DOHH2 (cell line): ENCODE measurements at regions not wholly inside any gene's neighbourhood (a gene's known extent, or its start where the extent isn't known, plus 50 kb on each side); places are given as distances from the start of the nearest gene placed in this dataset.
"Not testable (repeated sequence)": the region's sequence is repeated elsewhere in the genome, so short reads cannot be mapped to it uniquely, and the experiment has no call there.

ENCODE experiments used
- H3F3A ChIP-seq: fragments of 200-600 bp; sonication (generic), shearing (Covaris generic); 2 replicates; pipeline ENCODE4 v1.6.0; 2016; ENCODE audit warnings: antibody characterized with exemption, mild to moderate bottlenecking; ENCODE audit not compliant: control insufficient read depth, insufficient read depth
- H3K27ac ChIP-seq: fragments of 200-600 bp; sonication (generic); 2 replicates; pipeline ENCODE4 v1.5.1; 2014; ENCODE audit warnings: low read depth, mild to moderate bottlenecking, low read length, moderate library complexity
- H3K27me3 ChIP-seq: fragments of 200-600 bp; sonication (generic); 2 replicates; pipeline ENCODE4 v1.6.1; 2014; ENCODE audit warnings: mild to moderate bottlenecking, low read length, mixed read lengths; ENCODE audit not compliant: control insufficient read depth
- H3K36me3 ChIP-seq: fragments of 200-600 bp; sonication (generic); 2 replicates; pipeline ENCODE4 v1.6.1; 2014; ENCODE audit warnings: mild to moderate bottlenecking, low read length, moderate library complexity, mixed read lengths; ENCODE audit not compliant: control insufficient read depth
- H3K4me1 ChIP-seq: fragments of 200-600 bp; sonication (generic); 2 replicates; pipeline ENCODE4 v1.6.1; 2014; ENCODE audit warnings: mild to moderate bottlenecking, low read length, mixed read lengths; ENCODE audit not compliant: control insufficient read depth
- H3K4me2 ChIP-seq: fragments of 200-600 bp; sonication (generic); 2 replicates; pipeline ENCODE4 v1.6.0; 2014; ENCODE audit warnings: mild to moderate bottlenecking, low read length, moderate library complexity
- H3K4me3 ChIP-seq: fragments of 200-600 bp; sonication (generic); 2 replicates; pipeline ENCODE4 v1.5.1; 2014; ENCODE audit warnings: mild to moderate bottlenecking, low read length, mixed read lengths
- H3K79me2 ChIP-seq: fragments of 200-600 bp; sonication (generic); 2 replicates; pipeline ENCODE4 v1.6.1; 2014; ENCODE audit warnings: mild to moderate bottlenecking, low read length, mixed read lengths; ENCODE audit not compliant: control insufficient read depth
- H3K9me2 ChIP-seq: fragments of 200-600 bp; sonication (generic); replicated peaks from 2 replicates; pipeline ENCODE4 v1.6.1; 2014; ENCODE audit warnings: mild to moderate bottlenecking, low read length, mixed read lengths; ENCODE audit not compliant: control insufficient read depth
- H3K9me3 ChIP-seq: fragments of 200-600 bp; sonication (generic); 2 replicates; pipeline ENCODE4 v1.6.1; 2014; ENCODE audit warnings: antibody characterized with exemption, low read length, mixed read lengths; ENCODE audit not compliant: control insufficient read depth, insufficient read depth
- H4K20me1 ChIP-seq: fragments of 200-600 bp; sonication (generic); 2 replicates; pipeline ENCODE4 v1.6.0; 2014; ENCODE audit warnings: low read depth, mild to moderate bottlenecking, antibody characterized with exemption, low read length, moderate library complexity; ENCODE audit not compliant: control insufficient read depth, insufficient read depth
- CTCF ChIP-seq: fragments of 200-600 bp; sonication (generic); IDR thresholded peaks from one replicate; pipeline ENCODE4 v1.5.1; 2014; ENCODE audit warnings: antibody characterized with exemption, mild to moderate bottlenecking, low read depth, low read length; ENCODE audit not compliant: poor library complexity, severe bottlenecking
- EZH2phosphoT487 ChIP-seq: fragments of 200-600 bp; sonication (generic); IDR thresholded peaks from 2 replicates; pipeline ENCODE4 v1.6.1; 2017; ENCODE audit warnings: borderline replicate concordance, mild to moderate bottlenecking, antibody characterized with exemption, low read length, moderate library complexity, mixed read lengths

- Histone ChIP-seq H3K27ac (no peak overlapping the region), H3K27me3 (no peaks in the 10 kb centered on the region), H3K4me1 (no peaks in the 10 kb centered on the region), H3K36me3 (no peaks in the 10 kb centered on the region), H3K4me2 (no peak overlapping the region), H3K79me2 (no peaks in the 10 kb centered on the region), H4K20me1 (no peaks in the 10 kb centered on the region), H3K9me2 (no peaks in the 10 kb centered on the region), H3K4me3 (no peak overlapping the region), H3F3A (no peaks in the 10 kb centered on the region), H3K9me3 (no peaks in the 10 kb centered on the region)
- TF ChIP-seq EZH2phosphoT487 (no peak), CTCF (no peak)
Measured at GRCh38 chr14:85344171-85344570, 185.8 kb upstream of the FLRT2 start.

- Histone ChIP-seq H3K9me2 (no peaks in the 10 kb centered on the region), H3K4me3 (no peak overlapping the region), H3K4me2 (no peak overlapping the region), H4K20me1 (no peaks in the 10 kb centered on the region), H3K27ac (no peak overlapping the region), H3K36me3 (no peaks in the 10 kb centered on the region), H3K9me3 (no peaks in the 10 kb centered on the region), H3F3A (no peaks in the 10 kb centered on the region), H3K4me1 (no peaks in the 10 kb centered on the region), H3K27me3 (no peaks in the 10 kb centered on the region), H3K79me2 (no peaks in the 10 kb centered on the region)
- TF ChIP-seq CTCF (no peak), EZH2phosphoT487 (no peak)
Measured at GRCh38 chr14:85344847-85345570, 184.9 kb upstream of the FLRT2 start.

GRCh38 chr14:85350667-85351066, 179.3 kb upstream of the FLRT2 start:
- H3K4me3 ChIP-seq: no peak overlapping the region
- H3K4me2 ChIP-seq: no peak overlapping the region
- no peaks in the 10 kb centered on the region for H3F3A ChIP-seq
- no peaks in the 10 kb centered on the region for H3K4me1 ChIP-seq
- H4K20me1 ChIP-seq: no peaks in the 10 kb centered on the region
- H3K27ac ChIP-seq: no peak overlapping the region
- H3K27me3 ChIP-seq: no peaks in the 10 kb centered on the region
- TF ChIP-seq CTCF: no peak
- no peak for TF ChIP-seq EZH2phosphoT487
- no peaks in the 10 kb centered on the region; the same call in 1 of the 2 replicates for H3K9me3 ChIP-seq
- no peaks in the 10 kb centered on the region for H3K9me2 ChIP-seq
- H3K36me3 ChIP-seq: no peaks in the 10 kb centered on the region
- no peaks in the 10 kb centered on the region for H3K79me2 ChIP-seq

GRCh38 chr14:85352588-85352987, 177.4 kb upstream of the FLRT2 start:
- not testable (repeated sequence) for H3K36me3 ChIP-seq, H4K20me1 ChIP-seq, H3K4me1 ChIP-seq, H3K27me3 ChIP-seq, H3K9me3 ChIP-seq, H3K27ac ChIP-seq, H3K4me3 ChIP-seq, H3F3A ChIP-seq, H3K4me2 ChIP-seq, H3K79me2 ChIP-seq, H3K9me2 ChIP-seq
